NOMO-1 treated with DMSO at 0.1 percent for 48 hours (cell line): ENCODE measurements at regions not wholly inside any gene's neighbourhood (a gene's known extent, or its start where the extent isn't known, plus 50 kb on each side); places are given as distances from the start of the nearest gene placed in this dataset.

ENCODE experiments used
- DNase-seq: peaks from one replicate; lab custom pipeline; 2025; ENCODE audit not compliant: unreplicated experiment; lab: John Stamatoyannopoulos, UW

- no peak for DNase-seq
These were observed 215.8 kb downstream of the SPTSSA start for GRCh38 chr14:34246206-34246605.

GRCh38 chr14:34243401-34243800 is 218.6 kb downstream of the SPTSSA start:
- no peak for DNase-seq

GRCh38 chr14:34243001-34243400 is 219.0 kb downstream of the SPTSSA start:
- no peak for DNase-seq

- no peak for DNase-seq
These were observed 220.8 kb downstream of the SPTSSA start for GRCh38 chr14:34241185-34241711.

- DNase-seq, result no peak
These were observed 223.4 kb downstream of the SPTSSA start for GRCh38 chr14:34238610-34239009.

GRCh38 chr14:34237677-34238076 is 224.4 kb downstream of the SPTSSA start:
- DNase-seq, result no peak

- no peak for DNase-seq
These were observed 225.0 kb downstream of the SPTSSA start for GRCh38 chr14:34237081-34237480.

- no peak for DNase-seq
These were observed 226.3 kb downstream of the SPTSSA start for GRCh38 chr14:34235643-34236300.

GRCh38 chr14:34234258-34234657 is 227.8 kb downstream of the SPTSSA start:
- DNase-seq, result no peak

GRCh38 chr14:34233619-34234018 is 228.4 kb downstream of the SPTSSA start:
- no peak for DNase-seq

- DNase-seq, result no peak
These were observed 229.2 kb downstream of the SPTSSA start for GRCh38 chr14:34232790-34233189.

GRCh38 chr14:34231626-34232025 is 230.4 kb downstream of the SPTSSA start:
- DNase-seq, result no peak

- DNase-seq, result no peak
These were observed 232.9 kb downstream of the SPTSSA start for GRCh38 chr14:34229140-34229539.

- DNase-seq, result no peak
These were observed 233.4 kb downstream of the SPTSSA start for GRCh38 chr14:34228650-34228976.

GRCh38 chr14:34227834-34228649 is 234.0 kb downstream of the SPTSSA start:
- DNase-seq, result peak; percentile 65

GRCh38 chr14:34224221-34224620 is 237.8 kb downstream of the SPTSSA start:
- DNase-seq, result no peak

GRCh38 chr14:34223373-34224148 is 238.5 kb downstream of the SPTSSA start:
- no peak for DNase-seq

- DNase-seq, result no peak
These were observed 239.2 kb downstream of the SPTSSA start for GRCh38 chr14:34222867-34223266.

- DNase-seq, result no peak
These were observed 239.9 kb downstream of the SPTSSA start for GRCh38 chr14:34222122-34222521.

- peak; percentile 77 for DNase-seq
These were observed 241.1 kb downstream of the SPTSSA start for GRCh38 chr14:34220921-34221320.

- no peak for DNase-seq
These were observed 241.7 kb downstream of the SPTSSA start for GRCh38 chr14:34220378-34220706.
